GM23338 (cell line): ENCODE measurements at regions not wholly inside any gene's neighbourhood (a gene's known extent, or its start where the extent isn't known, plus 50 kb on each side); places are given as distances from the start of the nearest gene placed in this dataset.

Experiments
- ATAC-seq: fragments of 200-7000 bp; cut with Tn5 transposase; 3 replicates; pipeline ENCODE4 v1.9.1; 2020
- DNase-seq: peaks from one replicate; pipeline ENCODE4 v3.0.0-alpha.2; 2015; ENCODE audit warnings: low spot score
- H2AFZ ChIP-seq: fragments of 200-600 bp; sonication (generic); 2 replicates; pipeline ENCODE4 v1.8.0; 2016; ENCODE audit warnings: antibody characterized with exemption, mild to moderate bottlenecking, moderate library complexity
- H3F3A ChIP-seq: fragments of 200-600 bp; sonication (generic); replicated peaks from 2 replicates; pipeline ENCODE4 v1.8.0; 2017; ENCODE audit warnings: antibody characterized with exemption, mixed run types, low read depth
- H3K27ac ChIP-seq: fragments of 200-600 bp; sonication (generic); 2 replicates; pipeline ENCODE4 v1.6.1; 2016; ENCODE audit warnings: low read depth
- H3K27me3 ChIP-seq: fragments of 200-600 bp; sonication (generic); 2 replicates; pipeline ENCODE4 v1.8.0; 2016; ENCODE audit warnings: mild to moderate bottlenecking, mixed run types, moderate library complexity; ENCODE audit not compliant: insufficient read depth
- H3K36me3 ChIP-seq: fragments of 200-600 bp; sonication (generic); 2 replicates; pipeline ENCODE4 v1.8.0; 2016; ENCODE audit warnings: mild to moderate bottlenecking; ENCODE audit not compliant: insufficient read depth
- H3K4me1 ChIP-seq: fragments of 200-600 bp; sonication (generic); 2 replicates; pipeline ENCODE4 v1.8.0; 2016; ENCODE audit warnings: mild to moderate bottlenecking, moderate library complexity; ENCODE audit not compliant: insufficient read depth
- H3K4me2 ChIP-seq: fragments of 200-600 bp; sonication (generic); 2 replicates; pipeline ENCODE4 v1.7.1; 2017; ENCODE audit warnings: mixed run types
- H3K4me3 ChIP-seq: fragments of 200-600 bp; sonication (generic); 2 replicates; pipeline ENCODE4 v1.6.1; 2016; ENCODE audit warnings: mixed run types
- H3K79me2 ChIP-seq: fragments of 200-600 bp; sonication (generic); replicated peaks from 2 replicates; pipeline ENCODE4 v1.8.0; 2017; ENCODE audit warnings: mild to moderate bottlenecking; ENCODE audit not compliant: insufficient read depth
- H3K9me2 ChIP-seq: fragments of 200-600 bp; sonication (generic); 2 replicates; pipeline ENCODE4 v1.8.0; 2017; ENCODE audit not compliant: insufficient read depth
- H4K20me1 ChIP-seq: fragments of 200-600 bp; sonication (generic); replicated peaks from 2 replicates; pipeline ENCODE4 v1.8.0; 2017; ENCODE audit warnings: mild to moderate bottlenecking; ENCODE audit not compliant: insufficient read depth
- H3K27ac Mint-ChIP-seq: 2 replicates; pipeline ENCODE4 v1.8.0; 2020; ENCODE audit warnings: inconsistent platforms, mild to moderate bottlenecking, moderate library complexity, mixed read lengths
- H3K27me3 Mint-ChIP-seq: 3 replicates; pipeline ENCODE4 v1.8.0; 2022; ENCODE audit warnings: low read depth, mild to moderate bottlenecking, moderate library complexity, mixed read lengths, inconsistent platforms; ENCODE audit not compliant: insufficient read depth, poor library complexity
- H3K36me3 Mint-ChIP-seq: 3 replicates; pipeline ENCODE4 v1.8.0; 2021; ENCODE audit warnings: low read depth, mild to moderate bottlenecking, inconsistent platforms, moderate library complexity, mixed read lengths
- H3K4me1 Mint-ChIP-seq: 3 replicates; pipeline ENCODE4 v1.8.0; 2020; ENCODE audit warnings: mild to moderate bottlenecking, inconsistent platforms, mixed read lengths
- H3K4me3 Mint-ChIP-seq: 3 replicates; pipeline ENCODE4 v1.8.0; 2021; ENCODE audit warnings: moderate library complexity, mild to moderate bottlenecking, inconsistent platforms, mixed read lengths
- H3K9me3 Mint-ChIP-seq: 3 replicates; pipeline ENCODE4 v1.8.0; 2020; ENCODE audit warnings: moderate library complexity, mild to moderate bottlenecking, inconsistent platforms, mixed read lengths
- CREB1 ChIP-seq: fragments of 250-450 bp; sonication (Bioruptor Pico); IDR thresholded peaks from 2 replicates; pipeline ENCODE4 v1.5.0; 2020; ENCODE audit warnings: low read depth, mild to moderate bottlenecking, moderate library complexity
- CTCF ChIP-seq, 2 experiments: fragments of 200-600 bp in 1 of 2; sonication (generic) in 1 of 2; conservative IDR thresholded peaks; 2 replicates each; pipeline versions ENCODE4 v1.5.1 to v1.6.1; 2016 to 2017; ENCODE audit warnings: antibody characterized with exemption in 2 of 2, low read depth in 2 of 2, mild to moderate bottlenecking in 2 of 2, moderate library complexity in 1 of 2
- ETS1 ChIP-seq: IDR thresholded peaks from 2 replicates; pipeline ENCODE4 v1.6.1; 2016; ENCODE audit warnings: antibody characterized with exemption
- EZH2 ChIP-seq: fragments of 200-600 bp; sonication (generic); IDR thresholded peaks from one replicate; pipeline ENCODE4 v1.8.0; 2017; ENCODE audit warnings: antibody characterized with exemption, mild to moderate bottlenecking, low read depth; ENCODE audit not compliant: unreplicated experiment
- EZH2phosphoT487 ChIP-seq: fragments of 200-600 bp; sonication (generic); IDR thresholded peaks from one replicate; pipeline ENCODE4 v1.8.1; 2018; ENCODE audit warnings: antibody characterized with exemption; ENCODE audit not compliant: unreplicated experiment
- JUNB ChIP-seq: IDR thresholded peaks from one replicate; pipeline ENCODE4 v1.6.1; 2016; ENCODE audit warnings: antibody characterized with exemption; ENCODE audit not compliant: unreplicated experiment
- NANOG ChIP-seq: IDR thresholded peaks from 2 replicates; pipeline ENCODE4 v1.6.1; 2016; ENCODE audit warnings: antibody characterized with exemption, borderline replicate concordance
- POLR2AphosphoS5 ChIP-seq: IDR thresholded peaks from 2 replicates; pipeline ENCODE4 v1.6.1; 2016; ENCODE audit warnings: antibody characterized with exemption, low read depth
- REST ChIP-seq: IDR thresholded peaks from one replicate; pipeline ENCODE4 v1.6.1; 2018; ENCODE audit warnings: antibody characterized with exemption; ENCODE audit not compliant: unreplicated experiment
- STAT1 ChIP-seq: IDR thresholded peaks from one replicate; pipeline ENCODE4 v1.6.1; 2016; ENCODE audit warnings: antibody characterized with exemption; ENCODE audit not compliant: unreplicated experiment
- ZNF114 ChIP-seq: fragments of 250-450 bp; sonication (Bioruptor Pico); IDR thresholded peaks from 2 replicates; pipeline ENCODE4 v1.5.0; 2020; ENCODE audit warnings: mild to moderate bottlenecking, moderate library complexity
- ZNF331 ChIP-seq: fragments of 250-450 bp; sonication (Bioruptor Pico); IDR thresholded peaks from 2 replicates; pipeline ENCODE4 v1.5.0; 2020; ENCODE audit warnings: low read depth, mild to moderate bottlenecking, moderate library complexity
- ZNF462 ChIP-seq: fragments of 250-450 bp; sonication (Bioruptor Pico); IDR thresholded peaks from 2 replicates; pipeline ENCODE4 v1.5.0; 2020; ENCODE audit warnings: mild to moderate bottlenecking, moderate library complexity

- no peak for ATAC-seq
- no peaks in the 10 kb centered on the region for H4K20me1 ChIP-seq
- TF ChIP-seq ETS1 (no peak), EZH2phosphoT487 (no peak), CREB1 (CRISPR knock-in tag) (no peak), ZNF114 (no peak), NANOG (no peak), EZH2 (no peak), REST (no peak), ZNF462 (no peak), CTCF (conservative IDR thresholded peaks at IDR 0.05; ENCODE audit: low read depth in 2 of 2) (no peak), JUNB (no peak), STAT1 (no peak), POLR2AphosphoS5 (no peak), ZNF331 (no peak)
- H3K27ac ChIP-seq = no peak overlapping the region
- Mint-ChIP-seq H3K36me3 (peaks cover 14% of the 10 kb centered on the region), H3K4me1 (peaks cover 6% of the 10 kb centered on the region), H3K27ac (no peak overlapping the region), H3K9me3 (peaks cover 22% of the 10 kb centered on the region), H3K4me3 (no peak overlapping the region), H3K27me3 (peaks cover 3% of the 10 kb centered on the region)
- H3K36me3 ChIP-seq = 0 out of 2 replicates have a peak, but pooled peaks cover 5% of the 10 kb centered on the region
- no peak for DNase-seq
- no peak overlapping the region for H3K4me3 ChIP-seq
- no peaks in the 10 kb centered on the region for H3K4me1 ChIP-seq
- H3F3A ChIP-seq = no peaks in the 10 kb centered on the region
- H3K27me3 ChIP-seq = no peaks in the 10 kb centered on the region
- no peaks in the 10 kb centered on the region for H3K79me2 ChIP-seq
- no peak overlapping the region for H2AFZ ChIP-seq
- peaks cover 6% of the 10 kb centered on the region; the same call in 1 of the 2 replicates for H3K9me2 ChIP-seq
- H3K4me2 ChIP-seq = no peak overlapping the region
Observed at GRCh38 chr15:70593795-70594194, 169.6 kb downstream of the UACA start.
